Parathyroid adenoma (tissue), 2 donors: ENCODE measurements at regions not wholly inside any gene's neighbourhood (a gene's known extent, or its start where the extent isn't known, plus 50 kb on each side); places are given as distances from the start of the nearest gene placed in this dataset.
"Not testable (repeated sequence)": the region's sequence is repeated elsewhere in the genome, so short reads cannot be mapped to it uniquely, and the experiment has no call there.

Experiments
- H2AFZ ChIP-seq: fragments of 300-600 bp; sonication (generic); one replicate; pipeline ENCODE4 v1.7.0; 2017; ENCODE audit warnings: antibody characterized with exemption, mild to moderate bottlenecking
- H3K27ac ChIP-seq: fragments of 300-600 bp; sonication (generic); one replicate; pipeline ENCODE4 v1.7.0; 2017
- H3K27me3 ChIP-seq: fragments of 300-600 bp; sonication (generic); one replicate; pipeline ENCODE4 v1.7.0; 2017; ENCODE audit warnings: low read length; ENCODE audit not compliant: control insufficient read depth, insufficient read depth
- H3K36me3 ChIP-seq: fragments of 300-600 bp; sonication (generic); one replicate; pipeline ENCODE4 v1.7.0; 2017; ENCODE audit warnings: low read length; ENCODE audit not compliant: control insufficient read depth, insufficient read depth
- H3K4me1 ChIP-seq: fragments of 300-600 bp; sonication (generic); one replicate; pipeline ENCODE4 v1.7.0; 2017; ENCODE audit warnings: control low read depth
- H3K4me2 ChIP-seq: fragments of 300-600 bp; sonication (generic); one replicate; pipeline ENCODE4 v1.7.0; 2017; ENCODE audit warnings: low read length
- H3K4me3 ChIP-seq: fragments of 300-600 bp; sonication (generic); one replicate; pipeline ENCODE4 v1.7.0; 2017; ENCODE audit warnings: low read depth, low read length
- H3K79me2 ChIP-seq: fragments of 300-600 bp; sonication (generic); one replicate; pipeline ENCODE4 v1.7.0; 2017; ENCODE audit warnings: control low read depth
- H3K9ac ChIP-seq: fragments of 300-600 bp; sonication (generic); one replicate; pipeline ENCODE4 v1.7.0; 2017; ENCODE audit warnings: mild to moderate bottlenecking
- H3K9me3 ChIP-seq: fragments of 300-600 bp; sonication (generic); one replicate; pipeline ENCODE4 v1.7.0; 2017; ENCODE audit warnings: low read length; ENCODE audit not compliant: control insufficient read depth
- CTCF ChIP-seq: fragments of 300-600 bp; sonication (generic); IDR thresholded peaks from one replicate; pipeline ENCODE4 v1.7.0; 2017; ENCODE audit warnings: antibody characterized with exemption, mild to moderate bottlenecking
- donor health status: primary hyperparathyroidism.

- Histone ChIP-seq H3K4me1 (no peaks in the 10 kb centered on the region), H3K79me2 (no peaks in the 10 kb centered on the region), H3K27ac (no peak overlapping the region), H3K36me3 (no peaks in the 10 kb centered on the region), H2AFZ (no peak overlapping the region), H3K9ac (no peak overlapping the region), H3K4me2 (no peak overlapping the region), H3K27me3 (no peaks in the 10 kb centered on the region), H3K9me3 (no peaks in the 10 kb centered on the region), H3K4me3 (no peak overlapping the region)
- TF ChIP-seq CTCF, result no peak
Measured at GRCh38 chr6:104459543-104459942, 400.2 kb downstream of the HACE1 start.

GRCh38 chr6:104449918-104450317 is 409.8 kb downstream of the HACE1 start:
- no peaks in the 10 kb centered on the region for H3K36me3 ChIP-seq
- H3K79me2 ChIP-seq, result no peaks in the 10 kb centered on the region
- no peak for TF ChIP-seq CTCF
- H3K9me3 ChIP-seq, result no peaks in the 10 kb centered on the region
- H3K27me3 ChIP-seq, result no peaks in the 10 kb centered on the region
- H3K4me2 ChIP-seq, result no peak overlapping the region
- no peak overlapping the region for H3K27ac ChIP-seq
- H3K4me3 ChIP-seq, result no peak overlapping the region
- H3K4me1 ChIP-seq, result no peaks in the 10 kb centered on the region
- H3K9ac ChIP-seq, result no peak overlapping the region
- H2AFZ ChIP-seq, result no peak overlapping the region

- H3K27me3 ChIP-seq, H3K4me2 ChIP-seq, H3K36me3 ChIP-seq, H3K27ac ChIP-seq, H3K9ac ChIP-seq, H3K4me1 ChIP-seq, H2AFZ ChIP-seq, H3K79me2 ChIP-seq, H3K4me3 ChIP-seq, H3K9me3 ChIP-seq: not testable (repeated sequence)
Measured at GRCh38 chr6:104446101-104447080, 413.3 kb downstream of the HACE1 start.

DNA sequence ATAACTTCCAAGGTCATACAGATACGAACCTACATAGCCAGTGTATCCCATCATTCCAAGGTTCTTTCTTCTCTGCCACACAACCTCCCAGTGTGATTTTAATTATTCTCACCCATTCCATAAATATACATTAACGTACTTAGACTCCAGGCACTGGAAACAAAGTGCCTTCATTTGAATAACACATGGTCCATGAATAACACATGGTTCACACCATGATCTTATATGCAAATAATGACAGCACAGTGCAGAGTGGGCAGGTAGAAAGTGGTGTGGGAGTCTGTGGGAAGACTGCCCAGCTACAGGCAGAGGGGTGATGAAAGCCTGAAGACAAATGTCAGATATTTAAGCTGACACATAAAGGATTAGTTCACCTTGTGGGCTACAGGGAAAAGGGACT is 425.2 kb downstream of the HACE1 start:
- H3K4me3 ChIP-seq, result no peak overlapping the region
- no peak overlapping the region for H3K4me2 ChIP-seq
- no peaks in the 10 kb centered on the region for H3K4me1 ChIP-seq
- H3K27ac ChIP-seq, result no peak overlapping the region
- no peak for TF ChIP-seq CTCF
- no peaks in the 10 kb centered on the region for H3K79me2 ChIP-seq
- H2AFZ ChIP-seq, result no peak overlapping the region
- no peak overlapping the region for H3K9ac ChIP-seq
- H3K36me3 ChIP-seq, result no peaks in the 10 kb centered on the region
- H3K27me3 ChIP-seq, result no peaks in the 10 kb centered on the region
- H3K9me3 ChIP-seq, result no peaks in the 10 kb centered on the region

DNA sequence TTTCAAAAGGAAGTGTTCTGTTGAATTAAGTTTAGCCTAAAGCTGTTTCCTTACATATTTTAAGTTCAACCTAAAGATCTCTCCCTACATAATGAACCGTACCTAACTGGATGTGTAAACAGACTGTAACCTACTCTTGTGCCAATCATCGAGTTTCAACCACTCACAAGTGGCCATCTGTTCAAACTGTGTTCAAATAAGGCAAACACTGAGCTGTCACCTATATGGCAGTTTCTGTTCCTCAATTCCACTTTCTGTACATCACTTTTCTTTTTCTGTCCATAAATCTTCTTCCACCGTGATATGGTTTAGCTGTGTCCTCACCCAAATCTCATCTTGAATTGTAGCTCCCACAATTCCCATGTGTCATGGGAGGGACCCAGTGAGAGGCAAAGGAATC is 428.6 kb downstream of the HACE1 start:
- H3K9ac ChIP-seq, result no peak overlapping the region
- H3K4me2 ChIP-seq, result no peak overlapping the region
- H2AFZ ChIP-seq, result no peak overlapping the region
- no peaks in the 10 kb centered on the region for H3K4me1 ChIP-seq
- H3K4me3 ChIP-seq, result no peak overlapping the region
- H3K9me3 ChIP-seq, result no peaks in the 10 kb centered on the region
- H3K36me3 ChIP-seq, result no peaks in the 10 kb centered on the region
- H3K27ac ChIP-seq, result no peak overlapping the region
- no peaks in the 10 kb centered on the region for H3K27me3 ChIP-seq
- TF ChIP-seq CTCF, result no peak
- H3K79me2 ChIP-seq, result no peaks in the 10 kb centered on the region
